ENCODE measurements at regions not wholly inside any gene's neighbourhood (a gene's known extent, or its start where the extent isn't known, plus 50 kb on each side); places are given as distances from the start of the nearest gene placed in this dataset.

DNA sequence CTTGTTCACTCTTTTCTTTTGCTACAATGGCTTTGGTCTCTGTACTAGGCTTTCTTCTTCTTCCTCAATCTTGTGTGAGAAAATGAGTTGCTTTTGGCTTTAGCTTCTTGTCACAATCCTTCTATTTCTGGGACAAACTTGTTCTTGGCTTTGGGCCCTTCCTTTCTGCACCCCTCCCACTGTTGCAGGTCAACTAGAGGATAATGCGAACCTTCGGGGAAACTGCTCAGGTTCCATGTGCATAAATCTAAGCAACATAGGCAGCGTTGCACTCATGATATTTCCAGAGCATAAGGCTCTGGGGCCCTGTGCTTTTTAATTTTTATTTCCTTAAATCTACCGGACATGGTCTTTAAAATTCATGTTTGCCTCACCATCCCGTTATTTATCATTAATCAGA, 89.8 kb upstream of the LRIG3 start:
- no peak for DNase-seq (ENCODE audit: low read depth)
- in situ Hi-C loops (cut with HindIII; ENCODE audit: low pct_unique_long_range_greater_than_20kb, low sequenced_read_pairs): no loop called here

DNA sequence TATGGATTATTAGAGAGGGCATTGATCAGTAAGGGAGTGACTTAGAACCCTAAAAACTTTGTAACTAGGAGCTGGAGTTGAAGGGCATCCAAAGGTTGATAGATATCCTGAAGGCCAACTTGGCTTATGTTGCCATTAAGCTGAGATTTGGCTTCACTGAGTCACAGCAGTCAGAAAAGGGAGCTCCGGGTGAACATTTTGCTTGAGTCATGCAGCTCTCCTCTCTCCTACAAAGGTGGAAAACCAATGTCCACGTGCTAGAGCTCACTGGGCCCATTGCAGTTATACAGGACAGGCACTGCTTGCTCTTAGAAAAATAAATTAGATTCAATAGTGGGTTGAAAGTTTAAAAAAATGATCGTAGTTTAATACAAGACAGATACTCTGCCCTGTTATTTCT, 87.3 kb upstream of the LRIG3 start:
- in situ Hi-C loops (cut with HindIII; ENCODE audit: low pct_unique_long_range_greater_than_20kb, low sequenced_read_pairs): no loop called here
- DNase-seq (ENCODE audit: low read depth): no peak

DNA sequence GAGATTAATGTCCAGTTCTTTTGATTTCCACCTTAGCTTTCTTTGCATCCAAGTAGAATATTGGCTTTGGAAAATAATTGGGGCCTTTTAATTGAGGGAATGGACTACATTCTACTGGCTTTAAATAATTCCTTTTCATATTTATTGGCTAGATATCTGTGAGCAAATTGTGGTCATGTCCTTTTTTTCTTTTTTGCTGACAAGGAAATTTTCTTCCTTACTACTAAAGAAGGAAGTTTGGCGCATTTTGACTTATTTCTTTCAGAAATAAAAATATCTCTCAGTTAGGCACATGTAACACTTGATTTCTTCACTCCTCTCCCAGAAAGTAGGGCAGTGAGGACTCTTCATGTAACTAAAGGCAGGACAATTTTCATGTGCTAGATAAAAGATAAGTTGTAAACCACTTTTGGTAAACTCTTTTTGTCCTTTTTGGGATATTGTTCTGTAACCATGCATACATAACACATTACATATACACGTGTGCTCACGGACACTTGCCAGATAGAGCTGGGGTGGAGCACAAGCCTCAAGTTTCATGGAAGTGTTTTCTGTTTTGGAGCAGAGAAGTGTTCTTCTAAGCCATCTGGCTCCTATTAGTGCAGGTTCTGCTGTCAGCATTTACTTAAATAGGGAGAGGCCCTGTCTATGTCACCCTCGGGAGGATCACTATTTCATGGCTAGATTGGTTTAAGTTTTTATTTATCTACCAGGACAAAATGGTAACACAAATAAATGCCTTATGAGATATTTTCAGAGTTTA, 85.1 kb upstream of the LRIG3 start:
- in situ Hi-C loops (cut with HindIII; ENCODE audit: low pct_unique_long_range_greater_than_20kb, low sequenced_read_pairs): no loop called here
- DNase-seq (ENCODE audit: low read depth): no peak

GRCh38 chr12:59004456-59004855, 84.2 kb upstream of the LRIG3 start:
- no peak for DNase-seq (ENCODE audit: low read depth)
- in situ Hi-C loops (cut with HindIII; ENCODE audit: low pct_unique_long_range_greater_than_20kb, low sequenced_read_pairs): no loop called here

GRCh38 chr12:58995666-58996363, 75.5 kb upstream of the LRIG3 start:
- no peak for DNase-seq (ENCODE audit: low read depth)
- in situ Hi-C loops (cut with HindIII; ENCODE audit: low pct_unique_long_range_greater_than_20kb, low sequenced_read_pairs): no loop called here

GRCh38 chr12:58988643-58989344, 68.5 kb upstream of the LRIG3 start:
- in situ Hi-C loops (cut with HindIII; ENCODE audit: low pct_unique_long_range_greater_than_20kb, low sequenced_read_pairs): no loop called here

GRCh38 chr12:58981961-58982360, 61.7 kb upstream of the LRIG3 start:
- no peak for DNase-seq (ENCODE audit: low read depth)
- in situ Hi-C loops (cut with HindIII; ENCODE audit: low pct_unique_long_range_greater_than_20kb, low sequenced_read_pairs): no loop called here

More at GRCh38 chr12:58988643-58989344, 68.5 kb upstream of the LRIG3 start:
- DNase-seq (ENCODE audit: low read depth): no peak

- in situ Hi-C loops (cut with HindIII; ENCODE audit: low pct_unique_long_range_greater_than_20kb, low sequenced_read_pairs): no loop called here
- no peak for DNase-seq (ENCODE audit: low read depth)
These were observed 60.5 kb upstream of the LRIG3 start for GRCh38 chr12:58980768-58981167.

DNA sequence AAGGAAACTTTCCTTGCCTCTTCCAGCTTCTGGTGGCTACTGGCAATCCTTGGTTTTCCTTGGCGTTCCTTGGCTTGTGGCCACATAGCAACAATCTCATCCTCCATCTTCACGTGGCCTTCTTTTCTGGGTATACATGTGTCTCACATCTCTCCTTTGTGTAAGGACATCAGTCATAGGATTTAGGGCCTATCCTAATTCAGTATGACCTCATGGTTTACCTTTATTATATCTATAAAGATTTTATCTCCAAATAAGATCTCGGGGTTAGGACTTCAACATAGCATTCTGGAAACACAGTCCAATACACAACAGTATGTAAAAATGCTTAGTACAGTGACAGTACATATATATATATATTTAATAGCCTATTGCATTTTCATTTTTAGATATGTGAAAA, 58.4 kb upstream of the LRIG3 start:
- in situ Hi-C loops (cut with HindIII; ENCODE audit: low pct_unique_long_range_greater_than_20kb, low sequenced_read_pairs): no loop called here
- no peak for DNase-seq (ENCODE audit: low read depth)

DNA sequence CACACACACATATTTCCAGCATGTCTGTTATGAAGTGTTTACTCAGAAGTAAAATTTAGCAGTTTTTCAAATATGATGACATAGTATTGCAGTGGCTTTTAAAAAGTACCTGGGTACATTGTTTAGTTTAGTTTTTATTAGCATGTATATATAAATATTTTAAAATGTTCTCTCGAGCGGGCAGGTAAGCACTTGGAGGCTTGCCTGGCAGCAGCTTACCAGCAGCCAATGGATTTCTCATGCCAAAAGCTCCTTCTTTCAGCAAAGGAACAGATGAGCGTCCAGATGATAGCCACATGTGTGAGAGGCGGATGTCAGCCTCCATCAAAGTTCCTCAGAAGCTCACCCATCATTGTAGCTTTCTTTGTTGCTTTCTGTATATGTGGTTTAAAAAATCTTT, 57.2 kb upstream of the LRIG3 start:
- in situ Hi-C loops (cut with HindIII; ENCODE audit: low pct_unique_long_range_greater_than_20kb, low sequenced_read_pairs): no loop called here

DNA sequence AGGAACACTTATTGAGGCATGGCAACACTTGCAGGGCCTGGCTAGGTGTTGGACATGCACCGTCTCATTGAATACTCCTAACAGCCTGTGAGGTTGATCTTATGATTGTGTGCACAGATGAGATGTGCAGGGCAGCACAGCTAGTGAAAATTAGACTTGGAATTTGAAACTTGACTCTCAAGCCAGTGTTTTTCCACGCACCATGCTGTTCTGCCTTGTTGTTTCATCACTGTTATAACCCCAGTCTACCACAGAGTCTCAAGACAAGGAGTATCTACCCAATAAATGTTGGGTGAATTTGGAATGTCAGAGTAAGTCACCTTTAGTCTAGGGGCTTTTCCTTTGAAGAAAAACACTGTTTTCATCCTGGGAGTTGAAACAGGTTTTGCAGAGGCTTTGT, 55.8 kb upstream of the LRIG3 start:
- in situ Hi-C loops (cut with HindIII; ENCODE audit: low pct_unique_long_range_greater_than_20kb, low sequenced_read_pairs): no loop called here
- no peak for DNase-seq (ENCODE audit: low read depth)

More for the DNA sequence above, 57.2 kb upstream of the LRIG3 start:
- DNase-seq (ENCODE audit: low read depth): no peak

Measured in Caki2 (cell line).